NCI-H187 (cell line): ENCODE measurements at regions not wholly inside any gene's neighbourhood (a gene's known extent, or its start where the extent isn't known, plus 50 kb on each side); places are given as distances from the start of the nearest gene placed in this dataset.
"Not testable (repeated sequence)": the region's sequence is repeated elsewhere in the genome, so short reads cannot be mapped to it uniquely, and the experiment has no call there.

Experiments used
- DNase-seq, 2 experiments: peaks; one replicate each; lab custom pipeline; 2025; lab: John Stamatoyannopoulos, UW

- no peak for DNase-seq
Observed at GRCh38 chr2:40953341-40953740, 501.5 kb upstream of the SLC8A1 start.

GRCh38 chr2:40955042-40955441, 503.2 kb upstream of the SLC8A1 start:
- no peak for DNase-seq

- no peak for DNase-seq
Observed at GRCh38 chr2:40955635-40956034, 503.7 kb upstream of the SLC8A1 start.

GRCh38 chr2:40957508-40957907, 505.6 kb upstream of the SLC8A1 start:
- DNase-seq, result no peak

GRCh38 chr2:40962026-40962425, 510.1 kb upstream of the SLC8A1 start:
- DNase-seq, result no peak

- no peak for DNase-seq
Observed at GRCh38 chr2:40964509-40965250, 512.8 kb upstream of the SLC8A1 start.

GRCh38 chr2:40967451-40967850, 515.6 kb upstream of the SLC8A1 start:
- DNase-seq, result no peak

GRCh38 chr2:40975151-40975550, 523.3 kb upstream of the SLC8A1 start:
- DNase-seq, result no peak

- DNase-seq, result no peak
Observed at GRCh38 chr2:40997362-40997761, 545.5 kb upstream of the SLC8A1 start.

GRCh38 chr2:41000374-41000773, 548.5 kb upstream of the SLC8A1 start:
- DNase-seq, result no peak

GRCh38 chr2:41000906-41001305, 549.0 kb upstream of the SLC8A1 start:
- DNase-seq, result no peak

- no peak for DNase-seq
Observed at GRCh38 chr2:41004700-41005099, 552.8 kb upstream of the SLC8A1 start.

- no peak for DNase-seq
Observed at GRCh38 chr2:41020358-41020757, 568.5 kb upstream of the SLC8A1 start.

- DNase-seq, result no peak
Observed at GRCh38 chr2:41024816-41025215, 572.9 kb upstream of the SLC8A1 start.

- no peak for DNase-seq
Observed at GRCh38 chr2:41026613-41027012, 574.7 kb upstream of the SLC8A1 start.

GRCh38 chr2:41027095-41027494, 575.2 kb upstream of the SLC8A1 start:
- DNase-seq, result no peak

GRCh38 chr2:41031282-41031681, 579.4 kb upstream of the SLC8A1 start:
- no peak for DNase-seq

GRCh38 chr2:41032715-41033114, 580.8 kb upstream of the SLC8A1 start:
- DNase-seq, result no peak

GRCh38 chr2:41033127-41033526, 581.2 kb upstream of the SLC8A1 start:
- no peak for DNase-seq

GRCh38 chr2:41038408-41038807, 586.5 kb upstream of the SLC8A1 start:
- DNase-seq, result no peak

- not testable (repeated sequence) for DNase-seq
Observed at GRCh38 chr2:41039750-41040149, 587.9 kb upstream of the SLC8A1 start.

GRCh38 chr2:41040782-41041520, 589.1 kb upstream of the SLC8A1 start:
- DNase-seq, result no peak

- no peak for DNase-seq
Observed at GRCh38 chr2:41042343-41042742, 590.5 kb upstream of the SLC8A1 start.

- DNase-seq, result no peak
Observed at GRCh38 chr2:41061356-41061755, 609.5 kb upstream of the SLC8A1 start.
